NCI-H1105 treated with DMSO at 0.1 percent for 48 hours (cell line): ENCODE measurements at regions not wholly inside any gene's neighbourhood (a gene's known extent, or its start where the extent isn't known, plus 50 kb on each side); places are given as distances from the start of the nearest gene placed in this dataset.

Experiments
- DNase-seq: peaks from one replicate; lab custom pipeline; 2025; lab: John Stamatoyannopoulos, UW

DNA sequence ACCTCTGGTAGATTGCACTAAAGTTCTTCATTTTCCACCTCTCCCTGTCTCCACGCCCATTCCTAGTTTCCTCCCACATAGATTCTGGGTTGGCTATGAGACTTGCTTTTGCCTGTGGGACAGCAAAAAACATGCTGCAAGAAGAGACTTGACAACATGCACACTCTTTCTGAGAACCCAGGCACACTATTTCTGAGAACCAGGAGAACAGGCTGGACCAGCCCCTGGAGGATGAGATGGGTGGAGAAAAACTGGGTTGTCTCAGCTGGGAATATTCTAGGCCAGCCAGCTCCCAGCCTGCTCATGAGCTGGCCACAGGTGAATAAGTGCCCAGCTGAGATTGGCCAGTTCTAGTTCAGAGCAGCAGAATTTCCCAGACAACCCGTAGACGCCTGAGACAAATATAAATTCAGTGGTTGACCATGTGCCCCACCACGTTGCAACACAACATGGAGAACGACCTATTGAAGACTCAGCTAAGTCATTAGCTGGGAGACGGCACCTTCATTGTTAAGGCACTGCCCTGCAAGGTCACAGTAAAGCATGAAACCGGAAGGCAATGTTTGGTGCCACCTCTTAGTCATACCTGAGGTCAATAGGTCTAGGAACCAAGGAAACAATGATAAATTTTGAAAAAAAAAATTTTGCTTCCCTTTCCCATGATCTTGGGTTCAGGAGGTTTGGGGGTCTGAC is 92.7 kb upstream of the AKR1E2 start:
- no peak for DNase-seq

- DNase-seq: no peak
Observed at GRCh38 chr10:4730998-4731397, 95.0 kb upstream of the AKR1E2 start.

GRCh38 chr10:4725917-4726606 is 99.9 kb upstream of the AKR1E2 start:
- no peak for DNase-seq

- no peak for DNase-seq
Observed at GRCh38 chr10:4723860-4724259, 102.1 kb upstream of the AKR1E2 start.

GRCh38 chr10:4721999-4722753 is 103.8 kb upstream of the AKR1E2 start:
- no peak for DNase-seq

DNA sequence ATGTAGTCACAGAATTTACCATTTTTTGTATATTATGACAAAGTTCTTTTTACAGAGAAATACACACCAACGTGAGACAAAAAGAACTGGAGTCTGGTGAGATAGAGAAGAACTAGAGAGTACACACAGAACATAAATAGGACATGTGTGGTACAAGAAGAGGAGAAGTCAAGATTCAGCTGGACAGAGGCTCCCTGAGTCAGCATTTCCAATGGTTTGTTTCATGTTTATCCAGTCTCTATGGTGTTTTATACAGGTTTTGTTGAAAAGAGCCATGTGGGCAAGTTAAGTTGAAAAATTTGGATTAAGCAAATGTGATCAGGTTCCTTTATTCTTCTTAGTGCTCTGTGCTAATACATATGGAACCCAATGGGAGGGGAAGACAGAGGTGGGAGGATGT is 105.5 kb upstream of the AKR1E2 start:
- no peak for DNase-seq

GRCh38 chr10:4719671-4720070 is 106.3 kb upstream of the AKR1E2 start:
- no peak for DNase-seq

- DNase-seq: no peak
Observed at GRCh38 chr10:4719036-4719435, 107.0 kb upstream of the AKR1E2 start.

- DNase-seq: no peak
Observed at GRCh38 chr10:4718544-4718943, 107.5 kb upstream of the AKR1E2 start.

DNA sequence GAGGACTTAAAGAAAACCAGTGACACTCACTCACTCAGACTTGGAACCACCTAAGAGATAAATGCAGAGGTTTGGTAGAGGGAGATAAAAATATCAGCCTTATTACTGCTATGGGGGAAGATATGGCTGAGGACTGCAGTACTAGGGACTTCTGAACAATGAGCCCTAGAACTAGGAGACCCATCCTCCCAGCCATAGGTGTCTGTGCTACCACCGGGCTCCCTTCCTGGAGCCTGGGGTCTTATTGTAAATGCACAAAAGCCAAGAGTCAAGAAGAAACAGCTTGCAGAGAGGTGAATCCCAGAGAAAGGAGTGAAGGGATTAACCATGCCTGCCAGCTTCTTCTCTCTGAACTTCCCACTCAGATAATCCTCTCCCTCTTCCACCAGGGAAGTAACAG is 108.3 kb upstream of the AKR1E2 start:
- DNase-seq: no peak

GRCh38 chr10:4710858-4711257 is 115.1 kb upstream of the AKR1E2 start:
- DNase-seq: no peak

- no peak for DNase-seq
Observed at GRCh38 chr10:4708123-4708759, 117.8 kb upstream of the AKR1E2 start.

DNA sequence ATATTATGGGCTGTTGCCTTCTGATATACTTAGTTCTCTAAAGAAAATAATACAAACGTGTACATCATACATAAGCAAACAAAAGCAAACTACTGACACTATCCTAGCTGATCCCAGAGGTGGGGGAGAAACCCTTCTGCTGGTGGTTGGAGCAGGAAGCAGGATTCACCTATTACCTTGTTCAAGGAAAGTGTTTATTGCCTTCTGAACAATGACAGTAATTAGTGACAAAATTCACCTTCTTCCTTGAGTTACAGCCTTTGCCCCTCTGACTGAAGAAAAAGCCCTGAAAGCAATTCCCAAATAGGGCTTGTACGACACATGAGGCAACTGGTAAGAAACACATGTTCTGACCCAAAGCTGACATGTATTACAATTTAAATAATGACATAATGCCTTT is 118.8 kb upstream of the AKR1E2 start:
- no peak for DNase-seq

DNA sequence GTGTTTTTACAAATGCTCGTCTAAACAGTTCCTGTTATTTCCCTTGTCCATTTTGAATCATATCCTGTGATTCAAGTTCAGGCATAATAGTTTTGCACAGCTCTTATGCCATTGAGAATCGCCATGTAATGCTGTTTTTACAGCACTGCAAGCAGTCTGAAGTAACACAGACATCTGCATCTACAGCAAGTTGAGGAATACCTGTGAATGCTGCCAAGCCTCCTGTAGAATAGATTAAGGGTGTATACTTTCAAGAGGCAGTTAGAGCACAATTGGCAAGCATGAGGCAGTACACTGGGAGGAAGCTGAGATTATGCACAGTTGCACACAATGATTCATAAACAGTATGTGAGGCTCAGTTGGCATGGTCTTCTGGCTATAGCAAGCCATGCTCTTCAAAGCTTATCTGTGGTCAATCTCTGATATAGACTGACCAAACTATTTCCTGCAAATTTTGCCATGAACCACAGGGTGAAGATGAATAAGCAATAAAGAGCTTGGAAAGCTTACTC is 121.9 kb upstream of the AKR1E2 start:
- peak; percentile 0 for DNase-seq

GRCh38 chr10:4701016-4701415 is 125.0 kb upstream of the AKR1E2 start:
- DNase-seq: no peak

- no peak for DNase-seq
Observed at GRCh38 chr10:4699950-4700730, 125.9 kb upstream of the AKR1E2 start.

DNA sequence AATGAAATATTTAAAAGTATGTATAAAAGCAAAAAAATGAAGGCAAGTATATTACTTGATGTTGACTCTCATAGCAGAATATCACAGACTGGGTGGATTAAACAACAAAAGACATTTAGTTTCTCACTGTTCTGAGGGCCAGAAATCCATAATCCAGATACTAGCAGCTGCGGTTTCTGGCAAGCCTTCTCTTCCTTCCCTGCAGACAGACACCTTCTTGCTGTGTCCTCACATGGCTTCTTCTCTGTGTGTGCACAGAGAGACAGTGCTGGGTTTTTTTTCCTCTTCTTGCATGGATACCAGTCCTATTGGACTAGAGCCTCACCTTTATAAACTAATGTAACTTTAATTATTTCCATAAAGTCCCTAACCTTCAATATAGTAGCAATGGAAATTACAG is 127.9 kb upstream of the AKR1E2 start:
- no peak for DNase-seq

DNA sequence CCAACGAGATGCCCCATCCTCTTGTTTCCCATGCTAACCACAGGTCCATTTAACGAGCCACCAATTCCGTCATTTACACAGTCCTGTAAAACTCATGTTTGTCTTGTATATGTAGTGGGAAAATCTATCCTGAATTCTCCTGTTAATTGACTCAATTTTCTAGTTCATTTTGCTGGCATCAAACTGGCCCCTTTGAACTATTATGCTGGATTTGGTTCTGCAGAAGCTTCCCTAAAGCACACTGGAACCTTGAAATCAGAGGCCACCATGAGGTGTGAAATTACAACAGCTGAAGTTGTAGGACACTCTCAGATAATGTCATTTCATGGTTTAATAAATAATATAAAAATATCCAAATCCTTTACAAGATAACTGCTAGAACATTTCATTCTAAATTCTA is 129.8 kb upstream of the AKR1E2 start:
- DNase-seq: no peak

GRCh38 chr10:4693967-4694366 is 132.0 kb upstream of the AKR1E2 start:
- DNase-seq: no peak

GRCh38 chr10:4692206-4692605 is 133.8 kb upstream of the AKR1E2 start:
- DNase-seq: no peak

GRCh38 chr10:4691776-4692175 is 134.2 kb upstream of the AKR1E2 start:
- no peak for DNase-seq

DNA sequence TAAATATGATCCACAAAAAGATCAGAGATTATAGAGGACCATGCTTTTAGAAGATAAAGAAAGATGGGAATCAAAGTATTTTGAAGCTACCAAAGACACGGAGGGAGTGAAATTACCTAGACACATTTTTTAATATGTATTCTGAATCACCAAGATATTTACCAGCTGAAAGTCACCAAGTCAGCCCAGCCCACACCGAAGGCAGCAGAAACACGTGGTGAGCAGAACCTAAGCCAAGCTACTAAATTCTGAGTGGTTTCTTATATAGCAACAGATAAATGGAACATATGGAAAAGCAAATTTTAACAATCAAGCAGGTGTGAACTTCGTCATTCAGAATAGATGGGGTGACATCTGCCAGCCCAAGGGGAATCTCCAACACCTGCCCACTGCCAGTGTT is 134.7 kb upstream of the AKR1E2 start:
- no peak for DNase-seq
